ENCODE measurements at regions not wholly inside any gene's neighbourhood (a gene's known extent, or its start where the extent isn't known, plus 50 kb on each side); places are given as distances from the start of the nearest gene placed in this dataset.
"Not testable (repeated sequence)": the region's sequence is repeated elsewhere in the genome, so short reads cannot be mapped to it uniquely, and the experiment has no call there.

- DNase-seq, result no peak
Observed at GRCh38 chr20:51305316-51306052, 237.0 kb downstream of the NFATC2 start.

- DNase-seq, result no peak
Observed at GRCh38 chr20:51303731-51304670, 238.5 kb downstream of the NFATC2 start.

GRCh38 chr20:51301026-51301425 is 241.5 kb downstream of the NFATC2 start:
- no peak for DNase-seq

GRCh38 chr20:51300104-51300503 is 242.4 kb downstream of the NFATC2 start:
- no peak for DNase-seq

- no peak for DNase-seq
Observed at GRCh38 chr20:51299413-51299812, 243.1 kb downstream of the NFATC2 start.

GRCh38 chr20:51298141-51298749 is 244.3 kb downstream of the NFATC2 start:
- DNase-seq, result no peak

GRCh38 chr20:51287628-51288413 is 254.7 kb downstream of the NFATC2 start:
- DNase-seq, result no peak

GRCh38 chr20:51286758-51287157 is 255.8 kb downstream of the NFATC2 start:
- DNase-seq, result no peak

- no peak for DNase-seq
Observed at GRCh38 chr20:51285684-51286083, 256.8 kb downstream of the NFATC2 start.

- DNase-seq, result no peak
Observed at GRCh38 chr20:51284871-51285270, 257.6 kb downstream of the NFATC2 start.

- no peak for DNase-seq
Observed at GRCh38 chr20:51284176-51284575, 258.3 kb downstream of the NFATC2 start.

- no peak for DNase-seq
Observed at GRCh38 chr20:51281521-51281920, 258.6 kb upstream of the KCNG1 start.

- DNase-seq, result no peak
Observed at GRCh38 chr20:51280047-51280446, 257.1 kb upstream of the KCNG1 start.

- DNase-seq, result no peak
Observed at GRCh38 chr20:51277961-51278360, 255.1 kb upstream of the KCNG1 start.

- no peak for DNase-seq
Observed at GRCh38 chr20:51276296-51276695, 253.4 kb upstream of the KCNG1 start.

- no peak for DNase-seq
Observed at GRCh38 chr20:51275826-51276225, 252.9 kb upstream of the KCNG1 start.

- no peak for DNase-seq
Observed at GRCh38 chr20:51275181-51275580, 252.3 kb upstream of the KCNG1 start.

- no peak for DNase-seq
Observed at GRCh38 chr20:51272401-51272800, 249.5 kb upstream of the KCNG1 start.

- DNase-seq, result no peak
Observed at GRCh38 chr20:51271931-51272330, 249.0 kb upstream of the KCNG1 start.

GRCh38 chr20:51271289-51271688 is 248.4 kb upstream of the KCNG1 start:
- DNase-seq, result not testable (repeated sequence)

GRCh38 chr20:51269671-51270070 is 246.8 kb upstream of the KCNG1 start:
- DNase-seq, result no peak

GRCh38 chr20:51267679-51268078 is 244.8 kb upstream of the KCNG1 start:
- no peak for DNase-seq

GRCh38 chr20:51266353-51266752 is 243.4 kb upstream of the KCNG1 start:
- no peak for DNase-seq

Measured in NCI-H1092 treated with DMSO at 0.1 percent for 48 hours (cell line).